NB4 (cell line): ENCODE measurements at regions not wholly inside any gene's neighbourhood (a gene's known extent, or its start where the extent isn't known, plus 50 kb on each side); places are given as distances from the start of the nearest gene placed in this dataset.

Source experiments
- POLR2A ChIP-seq: IDR thresholded peaks from 2 replicates; pipeline ENCODE4 v1.6.1; 2011; ENCODE audit warnings: mild to moderate bottlenecking; ENCODE audit not compliant: insufficient read length; ENCODE audit errors: extremely low read depth
- TF ChIP-seq, protein P1 (sequence below): IDR thresholded peaks from one replicate; pipeline ENCODE4 v1.5.1; 2012; ENCODE audit warnings: low read depth, low read length
- TF ChIP-seq, protein P2 (sequence below): IDR thresholded peaks from 2 replicates; pipeline ENCODE4 v1.6.1; 2011; ENCODE audit warnings: low read depth, low read length

- TF ChIP-seq, protein P1, sequence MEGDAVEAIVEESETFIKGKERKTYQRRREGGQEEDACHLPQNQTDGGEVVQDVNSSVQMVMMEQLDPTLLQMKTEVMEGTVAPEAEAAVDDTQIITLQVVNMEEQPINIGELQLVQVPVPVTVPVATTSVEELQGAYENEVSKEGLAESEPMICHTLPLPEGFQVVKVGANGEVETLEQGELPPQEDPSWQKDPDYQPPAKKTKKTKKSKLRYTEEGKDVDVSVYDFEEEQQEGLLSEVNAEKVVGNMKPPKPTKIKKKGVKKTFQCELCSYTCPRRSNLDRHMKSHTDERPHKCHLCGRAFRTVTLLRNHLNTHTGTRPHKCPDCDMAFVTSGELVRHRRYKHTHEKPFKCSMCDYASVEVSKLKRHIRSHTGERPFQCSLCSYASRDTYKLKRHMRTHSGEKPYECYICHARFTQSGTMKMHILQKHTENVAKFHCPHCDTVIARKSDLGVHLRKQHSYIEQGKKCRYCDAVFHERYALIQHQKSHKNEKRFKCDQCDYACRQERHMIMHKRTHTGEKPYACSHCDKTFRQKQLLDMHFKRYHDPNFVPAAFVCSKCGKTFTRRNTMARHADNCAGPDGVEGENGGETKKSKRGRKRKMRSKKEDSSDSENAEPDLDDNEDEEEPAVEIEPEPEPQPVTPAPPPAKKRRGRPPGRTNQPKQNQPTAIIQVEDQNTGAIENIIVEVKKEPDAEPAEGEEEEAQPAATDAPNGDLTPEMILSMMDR = no peak
- TF ChIP-seq, protein P2, sequence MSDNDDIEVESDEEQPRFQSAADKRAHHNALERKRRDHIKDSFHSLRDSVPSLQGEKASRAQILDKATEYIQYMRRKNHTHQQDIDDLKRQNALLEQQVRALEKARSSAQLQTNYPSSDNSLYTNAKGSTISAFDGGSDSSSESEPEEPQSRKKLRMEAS = no peak
- TF ChIP-seq POLR2A = no peak
These were observed 484.7 kb downstream of the IRX1 start for GRCh38 chr5:4080370-4080769.
